SK-N-SH treated with all-trans-retinoic acid at 6 μM for 48 hours (cell line): ENCODE measurements at regions not wholly inside any gene's neighbourhood (a gene's known extent, or its start where the extent isn't known, plus 50 kb on each side); places are given as distances from the start of the nearest gene placed in this dataset.

Experiments used
- ATAC-seq: fragments of 200-7000 bp; cut with Tn5 transposase; 3 replicates; pipeline ENCODE4 v1.9.1; 2020; ENCODE audit warnings: mild to moderate bottlenecking, moderate library complexity
- ARNTL ChIP-seq: fragments of 450-650 bp; formaldehyde crosslinking; IDR thresholded peaks from 2 replicates; pipeline ENCODE4 v1.5.0; 2020; ENCODE audit warnings: low read depth, mild to moderate bottlenecking, moderate library complexity, borderline replicate concordance
- BACH2 ChIP-seq: fragments of 250-450 bp; sonication (Bioruptor Pico); IDR thresholded peaks from 2 replicates; pipeline ENCODE4 v1.9.0; 2021; ENCODE audit warnings: mild to moderate bottlenecking, borderline replicate concordance
- CREB5 ChIP-seq: fragments of 250-450 bp; sonication (Bioruptor Pico); IDR thresholded peaks from 2 replicates; pipeline ENCODE4 v1.5.1; 2020; ENCODE audit warnings: low read depth, mild to moderate bottlenecking, moderate library complexity
- CSDC2 ChIP-seq: fragments of 250-450 bp; sonication (Bioruptor Pico); IDR thresholded peaks from 2 replicates; pipeline ENCODE4 v1.5.0; 2020; ENCODE audit warnings: mild to moderate bottlenecking, moderate library complexity
- ESRRG ChIP-seq: fragments of 250-450 bp; sonication (Bioruptor Pico); IDR thresholded peaks from 2 replicates; pipeline ENCODE4 v1.6.1; 2021; ENCODE audit warnings: mild to moderate bottlenecking
- GLIS3 ChIP-seq: fragments of 250-450 bp; sonication (Bioruptor Pico); IDR thresholded peaks from 2 replicates; pipeline ENCODE4 v1.5.0; 2020; ENCODE audit warnings: mild to moderate bottlenecking, moderate library complexity
- OSR1 ChIP-seq: fragments of 250-450 bp; sonication (Bioruptor Pico); IDR thresholded peaks from 2 replicates; pipeline ENCODE4 v1.8.0; 2022; ENCODE audit warnings: moderate library complexity, mild to moderate bottlenecking, inconsistent platforms
- PPARA ChIP-seq: fragments of 250-450 bp; sonication (Bioruptor Pico); IDR thresholded peaks from 2 replicates; pipeline ENCODE4 v1.5.0; 2020; ENCODE audit warnings: mild to moderate bottlenecking, borderline replicate concordance
- RARB ChIP-seq: fragments of 250-450 bp; sonication (Bioruptor Pico); IDR thresholded peaks from 2 replicates; pipeline ENCODE4 v1.8.0; 2021; ENCODE audit warnings: mild to moderate bottlenecking, moderate library complexity
- SNAI2 ChIP-seq: fragments of 250-450 bp; sonication (Bioruptor Pico); IDR thresholded peaks from 2 replicates; pipeline ENCODE4 v1.5.0; 2020; ENCODE audit warnings: mild to moderate bottlenecking, moderate library complexity
- TCF4 ChIP-seq: fragments of 250-450 bp; sonication (Bioruptor Pico); IDR thresholded peaks from 2 replicates; pipeline ENCODE4 v1.8.0; 2021; ENCODE audit warnings: mild to moderate bottlenecking, moderate library complexity, borderline replicate concordance
- TOX ChIP-seq: fragments of 250-450 bp; sonication (Bioruptor Pico); IDR thresholded peaks from 2 replicates; pipeline ENCODE4 v1.8.0; 2021; ENCODE audit warnings: mild to moderate bottlenecking, moderate library complexity, borderline replicate concordance
- ZC3H10 ChIP-seq: fragments of 250-450 bp; sonication (Bioruptor Pico); IDR thresholded peaks from 2 replicates; pipeline ENCODE4 v1.5.1; 2021; ENCODE audit warnings: mild to moderate bottlenecking, moderate library complexity
- ZFP3 ChIP-seq: fragments of 250-450 bp; sonication (Bioruptor Pico); IDR thresholded peaks from 2 replicates; pipeline ENCODE4 v1.5.0; 2020; ENCODE audit warnings: mild to moderate bottlenecking, moderate library complexity
- ZFP30 ChIP-seq: fragments of 450-650 bp; formaldehyde crosslinking; IDR thresholded peaks from 2 replicates; pipeline ENCODE4 v1.5.0; 2022; ENCODE audit warnings: mild to moderate bottlenecking, moderate library complexity
- ZNF565 ChIP-seq: fragments of 450-650 bp; formaldehyde crosslinking; conservative IDR thresholded peaks from 2 replicates; pipeline ENCODE4 v1.5.0; 2020; ENCODE audit warnings: low read depth, mild to moderate bottlenecking, moderate library complexity
- ZNF8 ChIP-seq: fragments of 450-650 bp; formaldehyde crosslinking; IDR thresholded peaks from 2 replicates; pipeline ENCODE4 v1.5.0; 2020; ENCODE audit warnings: mild to moderate bottlenecking, moderate library complexity
- TF ChIP-seq, protein P1 (sequence below): fragments of 250-450 bp; sonication (Bioruptor Pico); IDR thresholded peaks from 2 replicates; pipeline ENCODE4 v1.8.0; 2021; ENCODE audit warnings: low read depth, mild to moderate bottlenecking, moderate library complexity, borderline replicate concordance
- TF ChIP-seq, protein P2 (sequence below): fragments of 250-450 bp; sonication (Bioruptor Pico); IDR thresholded peaks from 2 replicates; pipeline ENCODE4 v1.8.0; 2020; ENCODE audit warnings: mild to moderate bottlenecking, moderate library complexity, borderline replicate concordance
- TF ChIP-seq, protein P3 (sequence below): fragments of 250-450 bp; sonication (Bioruptor Pico); IDR thresholded peaks from 2 replicates; pipeline ENCODE4 v1.5.1; 2021; ENCODE audit warnings: mild to moderate bottlenecking, moderate library complexity
- TF ChIP-seq, protein P4 (sequence below): fragments of 250-450 bp; sonication (Bioruptor Pico); IDR thresholded peaks from 2 replicates; pipeline ENCODE4 v1.5.0; 2020; ENCODE audit warnings: mild to moderate bottlenecking, moderate library complexity

GRCh38 chr5:2563046-2563445 is 188.4 kb downstream of the IRX2 start:
- no peak for ATAC-seq
- TF ChIP-seq, protein P1, sequence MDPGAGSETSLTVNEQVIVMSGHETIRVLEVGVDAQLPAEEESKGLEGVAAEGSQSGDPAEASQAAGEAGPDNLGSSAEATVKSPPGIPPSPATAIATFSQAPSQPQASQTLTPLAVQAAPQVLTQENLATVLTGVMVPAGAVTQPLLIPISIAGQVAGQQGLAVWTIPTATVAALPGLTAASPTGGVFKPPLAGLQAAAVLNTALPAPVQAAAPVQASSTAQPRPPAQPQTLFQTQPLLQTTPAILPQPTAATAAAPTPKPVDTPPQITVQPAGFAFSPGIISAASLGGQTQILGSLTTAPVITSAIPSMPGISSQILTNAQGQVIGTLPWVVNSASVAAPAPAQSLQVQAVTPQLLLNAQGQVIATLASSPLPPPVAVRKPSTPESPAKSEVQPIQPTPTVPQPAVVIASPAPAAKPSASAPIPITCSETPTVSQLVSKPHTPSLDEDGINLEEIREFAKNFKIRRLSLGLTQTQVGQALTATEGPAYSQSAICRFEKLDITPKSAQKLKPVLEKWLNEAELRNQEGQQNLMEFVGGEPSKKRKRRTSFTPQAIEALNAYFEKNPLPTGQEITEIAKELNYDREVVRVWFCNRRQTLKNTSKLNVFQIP (CRISPR knock-in tag), result no peak
- TF ChIP-seq ARNTL (CRISPR knock-in tag) (no peak), RARB (CRISPR knock-in tag) (no peak)

- no peak for ATAC-seq
- TF ChIP-seq TCF4 (CRISPR knock-in tag), result no peak
- no peak for TF ChIP-seq TOX
- TF ChIP-seq, protein P2, sequence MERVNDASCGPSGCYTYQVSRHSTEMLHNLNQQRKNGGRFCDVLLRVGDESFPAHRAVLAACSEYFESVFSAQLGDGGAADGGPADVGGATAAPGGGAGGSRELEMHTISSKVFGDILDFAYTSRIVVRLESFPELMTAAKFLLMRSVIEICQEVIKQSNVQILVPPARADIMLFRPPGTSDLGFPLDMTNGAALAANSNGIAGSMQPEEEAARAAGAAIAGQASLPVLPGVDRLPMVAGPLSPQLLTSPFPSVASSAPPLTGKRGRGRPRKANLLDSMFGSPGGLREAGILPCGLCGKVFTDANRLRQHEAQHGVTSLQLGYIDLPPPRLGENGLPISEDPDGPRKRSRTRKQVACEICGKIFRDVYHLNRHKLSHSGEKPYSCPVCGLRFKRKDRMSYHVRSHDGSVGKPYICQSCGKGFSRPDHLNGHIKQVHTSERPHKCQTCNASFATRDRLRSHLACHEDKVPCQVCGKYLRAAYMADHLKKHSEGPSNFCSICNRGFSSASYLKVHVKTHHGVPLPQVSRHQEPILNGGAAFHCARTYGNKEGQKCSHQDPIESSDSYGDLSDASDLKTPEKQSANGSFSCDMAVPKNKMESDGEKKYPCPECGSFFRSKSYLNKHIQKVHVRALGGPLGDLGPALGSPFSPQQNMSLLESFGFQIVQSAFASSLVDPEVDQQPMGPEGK (CRISPR knock-in tag), result no peak
- TF ChIP-seq, protein P1 (CRISPR knock-in tag), result no peak
- no peak for TF ChIP-seq ARNTL (CRISPR knock-in tag)
- TF ChIP-seq CREB5 (CRISPR knock-in tag), result no peak
- no peak for TF ChIP-seq GLIS3 (CRISPR knock-in tag)
- TF ChIP-seq, protein P3, sequence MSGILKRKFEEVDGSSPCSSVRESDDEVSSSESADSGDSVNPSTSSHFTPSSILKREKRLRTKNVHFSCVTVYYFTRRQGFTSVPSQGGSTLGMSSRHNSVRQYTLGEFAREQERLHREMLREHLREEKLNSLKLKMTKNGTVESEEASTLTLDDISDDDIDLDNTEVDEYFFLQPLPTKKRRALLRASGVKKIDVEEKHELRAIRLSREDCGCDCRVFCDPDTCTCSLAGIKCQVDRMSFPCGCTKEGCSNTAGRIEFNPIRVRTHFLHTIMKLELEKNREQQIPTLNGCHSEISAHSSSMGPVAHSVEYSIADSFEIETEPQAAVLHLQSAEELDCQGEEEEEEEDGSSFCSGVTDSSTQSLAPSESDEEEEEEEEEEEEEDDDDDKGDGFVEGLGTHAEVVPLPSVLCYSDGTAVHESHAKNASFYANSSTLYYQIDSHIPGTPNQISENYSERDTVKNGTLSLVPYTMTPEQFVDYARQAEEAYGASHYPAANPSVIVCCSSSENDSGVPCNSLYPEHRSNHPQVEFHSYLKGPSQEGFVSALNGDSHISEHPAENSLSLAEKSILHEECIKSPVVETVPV (CRISPR knock-in tag), result no peak
- TF ChIP-seq OSR1 (CRISPR knock-in tag), result no peak
- TF ChIP-seq PPARA, result no peak
- TF ChIP-seq SNAI2 (CRISPR knock-in tag), result no peak
- TF ChIP-seq ZNF565, result no peak
- TF ChIP-seq BACH2 (CRISPR knock-in tag), result no peak
These were observed 189.4 kb downstream of the IRX2 start for GRCh38 chr5:2562036-2562435.

- ATAC-seq, result no peak
- TF ChIP-seq ZNF8 (CRISPR knock-in tag) (no peak), ESRRG (CRISPR knock-in tag) (no peak), TOX (no peak), TCF4 (CRISPR knock-in tag) (no peak), ZFP30 (CRISPR knock-in tag) (no peak), RARB (CRISPR knock-in tag) (no peak), BACH2 (CRISPR knock-in tag) (no peak), ZC3H10 (CRISPR knock-in tag) (no peak), PPARA (no peak), GLIS3 (CRISPR knock-in tag) (no peak), CSDC2 (CRISPR knock-in tag) (no peak), SNAI2 (CRISPR knock-in tag) (no peak), ZFP3 (CRISPR knock-in tag) (no peak)
- TF ChIP-seq, protein P2 (CRISPR knock-in tag), result no peak
- TF ChIP-seq, protein P4, sequence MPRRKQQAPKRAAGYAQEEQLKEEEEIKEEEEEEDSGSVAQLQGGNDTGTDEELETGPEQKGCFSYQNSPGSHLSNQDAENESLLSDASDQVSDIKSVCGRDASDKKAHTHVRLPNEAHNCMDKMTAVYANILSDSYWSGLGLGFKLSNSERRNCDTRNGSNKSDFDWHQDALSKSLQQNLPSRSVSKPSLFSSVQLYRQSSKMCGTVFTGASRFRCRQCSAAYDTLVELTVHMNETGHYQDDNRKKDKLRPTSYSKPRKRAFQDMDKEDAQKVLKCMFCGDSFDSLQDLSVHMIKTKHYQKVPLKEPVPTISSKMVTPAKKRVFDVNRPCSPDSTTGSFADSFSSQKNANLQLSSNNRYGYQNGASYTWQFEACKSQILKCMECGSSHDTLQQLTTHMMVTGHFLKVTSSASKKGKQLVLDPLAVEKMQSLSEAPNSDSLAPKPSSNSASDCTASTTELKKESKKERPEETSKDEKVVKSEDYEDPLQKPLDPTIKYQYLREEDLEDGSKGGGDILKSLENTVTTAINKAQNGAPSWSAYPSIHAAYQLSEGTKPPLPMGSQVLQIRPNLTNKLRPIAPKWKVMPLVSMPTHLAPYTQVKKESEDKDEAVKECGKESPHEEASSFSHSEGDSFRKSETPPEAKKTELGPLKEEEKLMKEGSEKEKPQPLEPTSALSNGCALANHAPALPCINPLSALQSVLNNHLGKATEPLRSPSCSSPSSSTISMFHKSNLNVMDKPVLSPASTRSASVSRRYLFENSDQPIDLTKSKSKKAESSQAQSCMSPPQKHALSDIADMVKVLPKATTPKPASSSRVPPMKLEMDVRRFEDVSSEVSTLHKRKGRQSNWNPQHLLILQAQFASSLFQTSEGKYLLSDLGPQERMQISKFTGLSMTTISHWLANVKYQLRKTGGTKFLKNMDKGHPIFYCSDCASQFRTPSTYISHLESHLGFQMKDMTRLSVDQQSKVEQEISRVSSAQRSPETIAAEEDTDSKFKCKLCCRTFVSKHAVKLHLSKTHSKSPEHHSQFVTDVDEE (CRISPR knock-in tag), result no peak
- TF ChIP-seq, protein P1 (CRISPR knock-in tag), result no peak
These were observed 191.0 kb downstream of the IRX2 start for GRCh38 chr5:2560435-2560834.
